GM21717 (cell line): ENCODE measurements at regions not wholly inside any gene's neighbourhood (a gene's known extent, or its start where the extent isn't known, plus 50 kb on each side); places are given as distances from the start of the nearest gene placed in this dataset.

ENCODE experiments used
- ATAC-seq: cut with Tn5 transposase; IDR thresholded peaks from one replicate; pipeline ENCODE4 v1.9.1; 2021; ENCODE audit warnings: mild to moderate bottlenecking, moderate library complexity; ENCODE audit not compliant: unreplicated experiment

- no peak for ATAC-seq
Measured at GRCh38 chr5:93322974-93323860, 257.8 kb downstream of the NR2F1-AS1 start.

GRCh38 chr5:93320920-93321445 lies 260.0 kb downstream of the NR2F1-AS1 start:
- ATAC-seq = no peak

DNA sequence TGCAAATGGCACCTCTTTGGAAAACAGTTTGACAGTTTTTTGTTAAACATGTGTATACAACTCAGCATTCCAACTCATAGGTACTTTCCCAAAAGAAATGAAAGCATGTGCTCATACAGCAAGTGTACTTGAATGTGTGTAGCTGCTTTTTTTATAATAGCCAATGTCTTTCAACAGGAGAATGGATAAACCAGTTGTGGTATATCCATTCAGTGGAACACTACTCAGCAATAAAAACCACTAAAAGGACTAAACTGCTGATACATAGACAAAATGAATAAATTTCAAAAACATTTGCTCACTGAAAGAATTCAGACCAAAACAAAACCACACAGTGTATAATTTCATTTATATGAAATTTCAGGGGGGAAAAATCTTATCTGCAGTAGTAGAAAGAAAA lies 267.3 kb downstream of the NR2F1-AS1 start:
- no peak for ATAC-seq

- no peak for ATAC-seq
Measured at GRCh38 chr5:93311881-93312280, 269.1 kb downstream of the NR2F1-AS1 start.

DNA sequence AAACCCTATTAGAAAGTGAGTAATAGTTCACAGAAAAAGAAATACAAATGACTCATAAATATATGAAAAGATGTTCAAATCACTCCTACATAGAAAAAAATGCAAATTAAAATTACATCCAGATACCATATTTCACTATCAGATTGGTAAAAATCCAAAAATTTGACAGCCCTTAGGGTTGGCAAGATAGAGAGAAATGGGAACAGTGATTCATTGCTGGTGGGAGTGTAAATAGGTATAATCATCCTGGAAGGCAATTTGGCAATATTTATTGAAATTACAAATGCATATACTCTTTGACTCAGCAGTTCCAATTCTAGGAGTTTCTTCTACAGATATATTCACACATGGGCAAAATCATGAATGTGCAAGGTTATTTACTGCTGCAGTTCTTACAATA lies 273.5 kb downstream of the NR2F1-AS1 start:
- no peak for ATAC-seq

DNA sequence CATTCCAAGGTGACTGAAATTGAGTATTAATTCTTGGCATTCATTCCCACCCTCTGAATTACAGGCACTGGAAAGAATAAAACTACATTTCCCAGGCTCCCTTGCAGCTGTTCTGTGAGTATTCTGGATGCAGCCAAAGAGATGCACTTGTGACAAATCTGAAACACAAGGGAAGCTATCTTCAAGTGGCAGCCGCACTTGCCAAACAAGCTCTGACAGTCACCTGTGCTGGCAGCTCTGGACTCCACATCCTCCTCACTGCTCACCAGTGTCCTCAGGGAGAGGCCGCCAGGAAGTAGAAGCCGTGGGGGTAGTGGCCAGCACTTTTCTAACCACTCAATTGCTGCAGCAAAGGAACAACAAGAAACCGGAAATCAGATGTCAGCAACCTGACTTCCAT lies 275.0 kb downstream of the NR2F1-AS1 start:
- no peak for ATAC-seq

DNA sequence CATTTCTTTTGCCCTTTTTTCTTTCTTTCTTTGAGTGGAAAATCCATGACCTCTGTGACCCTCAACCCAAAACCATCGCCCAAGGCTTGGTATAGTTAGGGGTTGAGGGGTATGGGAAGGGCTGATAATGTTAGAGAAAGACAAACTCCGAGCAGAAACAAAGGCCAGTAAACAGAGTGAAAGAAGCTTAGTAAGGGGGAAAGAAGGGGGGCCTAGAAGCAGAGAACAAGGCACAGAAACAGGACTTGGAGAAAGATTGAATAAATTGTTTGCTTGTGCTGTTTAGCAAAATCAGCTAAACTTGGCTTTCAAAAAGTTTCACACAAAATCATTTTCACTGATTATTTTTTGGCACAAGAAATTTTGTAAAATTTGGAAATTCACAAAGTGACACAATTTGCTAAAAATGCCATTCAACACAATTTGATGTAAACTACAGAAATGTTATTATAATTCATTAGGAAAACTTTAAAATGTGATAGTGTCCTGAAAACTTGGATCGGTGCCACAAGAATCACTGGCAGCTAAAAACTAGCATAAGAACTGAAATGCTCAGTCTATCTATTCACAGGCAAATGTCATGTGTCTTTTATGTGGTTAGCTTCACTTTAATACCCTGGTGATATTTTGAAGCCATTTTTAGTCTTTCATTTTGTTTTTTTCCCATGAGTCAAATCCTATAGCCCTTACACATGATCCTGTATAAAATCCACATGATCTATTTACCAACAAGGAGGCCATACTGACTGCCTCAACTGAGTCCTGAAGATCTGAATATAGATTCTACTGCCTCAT lies 276.4 kb downstream of the NR2F1-AS1 start:
- no peak for ATAC-seq

- ATAC-seq = no peak
Measured at GRCh38 chr5:93303291-93303691, 277.7 kb downstream of the NR2F1-AS1 start.

DNA sequence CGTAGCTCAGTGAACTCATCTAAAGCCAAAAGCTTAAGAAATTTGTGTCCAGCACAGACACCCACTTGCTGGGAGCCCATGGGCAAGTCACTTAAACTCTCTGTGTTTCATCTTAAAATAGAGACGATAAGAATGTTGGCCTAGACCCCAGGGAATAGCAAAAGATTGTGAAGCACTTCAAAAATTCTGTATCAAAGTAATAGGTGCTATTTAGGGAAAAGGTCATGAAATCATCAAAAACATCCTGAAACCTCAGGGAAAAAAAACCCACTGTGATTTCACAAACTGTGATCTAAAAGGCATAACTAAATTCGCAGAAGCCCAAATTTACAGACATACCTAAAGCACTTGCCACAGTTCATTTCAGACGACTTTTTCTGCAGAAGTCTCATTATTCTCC lies 278.3 kb downstream of the NR2F1-AS1 start:
- ATAC-seq = no peak

DNA sequence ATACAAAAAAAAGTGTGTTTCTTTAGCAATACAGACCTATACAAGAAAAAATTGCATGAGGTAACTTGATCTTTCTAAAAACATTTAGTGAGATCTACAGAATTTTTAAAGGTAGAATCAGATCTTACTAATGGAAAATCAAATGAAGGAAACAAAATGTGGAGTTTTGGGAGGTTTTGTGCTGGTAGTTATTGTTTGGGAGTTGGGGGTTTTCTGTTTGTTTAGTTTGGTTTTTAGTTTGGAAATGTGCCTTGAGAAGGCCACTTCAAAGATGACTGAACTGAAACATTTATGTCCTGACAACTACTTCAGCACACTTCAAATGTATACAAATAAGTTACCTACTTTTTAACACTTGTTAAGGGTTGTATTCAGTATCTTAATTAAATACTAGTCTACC lies 280.1 kb downstream of the NR2F1-AS1 start:
- no peak for ATAC-seq

DNA sequence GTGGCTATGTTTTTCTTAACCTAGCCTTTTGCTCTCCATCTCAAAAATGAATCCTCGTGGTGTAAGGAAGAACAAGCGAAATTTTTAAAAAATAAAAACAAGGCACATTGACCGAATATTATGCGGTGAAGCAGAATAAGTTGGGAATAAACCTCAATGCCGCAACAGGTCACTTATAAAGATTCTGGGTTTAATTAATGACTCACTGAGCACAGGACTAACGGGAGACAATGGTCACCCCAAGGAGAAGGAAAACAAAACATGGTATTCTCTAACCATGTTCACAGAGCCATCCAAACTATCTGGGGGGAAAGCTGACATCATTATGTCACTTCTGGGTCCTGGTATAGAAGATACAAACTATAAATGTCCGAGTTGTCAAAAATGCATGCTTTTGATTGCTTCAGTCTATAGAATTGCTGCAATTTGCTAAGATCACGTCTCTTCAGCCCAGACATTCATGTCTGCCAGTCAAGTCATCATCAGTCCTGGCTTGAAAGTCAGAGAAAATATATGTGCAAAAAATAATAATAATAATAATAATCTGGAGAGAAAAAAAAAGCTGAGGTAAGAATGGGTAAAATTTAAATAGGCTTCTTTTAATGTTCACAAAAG lies 280.6 kb downstream of the NR2F1-AS1 start:
- no peak for ATAC-seq

GRCh38 chr5:93299681-93300308 lies 281.2 kb downstream of the NR2F1-AS1 start:
- ATAC-seq = no peak

- no peak for ATAC-seq
Measured at GRCh38 chr5:93297116-93297515, 283.9 kb downstream of the NR2F1-AS1 start.

- ATAC-seq = no peak
Measured at GRCh38 chr5:93296338-93296737, 284.7 kb downstream of the NR2F1-AS1 start.

GRCh38 chr5:93294996-93295395 lies 286.0 kb downstream of the NR2F1-AS1 start:
- ATAC-seq = no peak

- no peak for ATAC-seq
Measured at GRCh38 chr5:93294199-93294598, 286.8 kb downstream of the NR2F1-AS1 start.

- ATAC-seq = no peak
Measured at GRCh38 chr5:93289942-93290341, 291.1 kb downstream of the NR2F1-AS1 start.

GRCh38 chr5:93285461-93285860 lies 295.6 kb downstream of the NR2F1-AS1 start:
- ATAC-seq = no peak

GRCh38 chr5:93281980-93282772 lies 298.8 kb downstream of the NR2F1-AS1 start:
- no peak for ATAC-seq

- ATAC-seq = no peak
Measured at GRCh38 chr5:93280518-93280917, 300.5 kb downstream of the NR2F1-AS1 start.
